HEK293 (cell line): ENCODE measurements at regions not wholly inside any gene's neighbourhood (a gene's known extent, or its start where the extent isn't known, plus 50 kb on each side); places are given as distances from the start of the nearest gene placed in this dataset.
"Not testable (repeated sequence)": the region's sequence is repeated elsewhere in the genome, so short reads cannot be mapped to it uniquely, and the experiment has no call there.

Experiments used
- CTCF ChIA-PET: fragments of 350-600 bp; formaldehyde crosslinking; extraction: SDS; loops from one replicate; lab custom pipeline; 2021; ENCODE audit warnings: antibody characterized with exemption; lab: Yijun Ruan, JAX
- POLR2A ChIA-PET: fragments of 300-600 bp; formaldehyde crosslinking; extraction: SDS; loops from one replicate; lab custom pipeline; 2020; ENCODE audit warnings: antibody characterized with exemption, inconsistent platforms; lab: Yijun Ruan, JAX
- H3K27ac ChIP-seq: fragments of 200-500 bp; sonication (Bioruptor generic); 2 replicates; pipeline ENCODE4 v1.5.1; 2014; ENCODE audit warnings: low read depth, low read length, control low read depth, inconsistent platforms; ENCODE audit errors: extremely low read depth
- H3K36me3 ChIP-seq, 2 experiments: fragments of 200-500 bp in 1 of 2; sonication (Bioruptor generic) in 1 of 2; 1 replicate in 1 of 2; 2 replicates in 1 of 2; pipeline ENCODE4 v1.5.1; 2014 to 2017; ENCODE audit warnings: inconsistent platforms in 2 of 2, low read length in 2 of 2; ENCODE audit not compliant: control insufficient read depth in 2 of 2, insufficient read depth in 1 of 2
- H3K4me1 ChIP-seq: fragments of 200-500 bp; sonication (Bioruptor generic); 2 replicates; pipeline ENCODE4 v1.5.1; 2014; ENCODE audit warnings: mild to moderate bottlenecking, low read length, inconsistent platforms; ENCODE audit not compliant: control insufficient read depth, insufficient read depth
- H3K4me3 ChIP-seq: 2 replicates; pipeline ENCODE4 v1.5.1; 2011; ENCODE audit warnings: low read depth, mild to moderate bottlenecking, control low read depth, low read length, moderate library complexity
- H3K9me3 ChIP-seq: fragments of 200-500 bp; sonication (Bioruptor generic); 2 replicates; pipeline ENCODE4 v1.5.1; 2014; ENCODE audit warnings: low read depth, low read length, inconsistent platforms; ENCODE audit not compliant: control insufficient read depth, insufficient read depth
- AEBP2 ChIP-seq: fragments of 450-650 bp; formaldehyde crosslinking; IDR thresholded peaks from 2 replicates; pipeline ENCODE4 v1.5.1; 2016; ENCODE audit warnings: missing biosample characterization, missing genetic modification characterization, borderline replicate concordance
- FEZF1 ChIP-seq: fragments of 450-650 bp; formaldehyde crosslinking; IDR thresholded peaks from 2 replicates; pipeline ENCODE4 v1.5.1; 2016; ENCODE audit warnings: missing biosample characterization, missing genetic modification characterization
- GLIS1 ChIP-seq: fragments of 450-650 bp; formaldehyde crosslinking; IDR thresholded peaks from 2 replicates; pipeline ENCODE4 v1.5.1; 2016; ENCODE audit warnings: missing biosample characterization, missing genetic modification characterization
- INSM2 ChIP-seq: fragments of 450-650 bp; formaldehyde crosslinking; IDR thresholded peaks from 2 replicates; pipeline ENCODE4 v1.5.1; 2016; ENCODE audit warnings: missing biosample characterization, missing genetic modification characterization
- KLF17 ChIP-seq: fragments of 450-650 bp; formaldehyde crosslinking; IDR thresholded peaks from 2 replicates; pipeline ENCODE4 v1.5.1; 2016; ENCODE audit warnings: missing biosample characterization, missing genetic modification characterization
- PRDM10 ChIP-seq: fragments of 450-650 bp; formaldehyde crosslinking; IDR thresholded peaks from 2 replicates; pipeline ENCODE4 v1.5.1; 2016; ENCODE audit warnings: missing biosample characterization, missing genetic modification characterization
- SCRT1 ChIP-seq: fragments of 450-650 bp; formaldehyde crosslinking; IDR thresholded peaks from 2 replicates; pipeline ENCODE4 v1.5.1; 2016; ENCODE audit warnings: missing biosample characterization, missing genetic modification characterization, borderline replicate concordance
- SETDB1 ChIP-seq: IDR thresholded peaks from one replicate; pipeline ENCODE4 v1.6.1; 2017; ENCODE audit warnings: mild to moderate bottlenecking, low read length, moderate library complexity, mixed read lengths; ENCODE audit not compliant: insufficient read length
- SP7 ChIP-seq: fragments of 450-650 bp; formaldehyde crosslinking; IDR thresholded peaks from 2 replicates; pipeline ENCODE4 v1.5.1; 2016; ENCODE audit warnings: missing biosample characterization, missing genetic modification characterization
- ZBTB20 ChIP-seq: fragments of 450-650 bp; formaldehyde crosslinking; IDR thresholded peaks from 2 replicates; pipeline ENCODE4 v1.5.1; 2016; ENCODE audit warnings: missing biosample characterization, missing genetic modification characterization
- ZBTB48 ChIP-seq: fragments of 450-650 bp; formaldehyde crosslinking; IDR thresholded peaks from 2 replicates; pipeline ENCODE4 v1.5.1; 2016; ENCODE audit warnings: missing biosample characterization, missing genetic modification characterization
- ZFP37 ChIP-seq: fragments of 450-650 bp; formaldehyde crosslinking; IDR thresholded peaks from 2 replicates; pipeline ENCODE4 v1.5.1; 2016; ENCODE audit warnings: missing biosample characterization, missing genetic modification characterization
- ZNF155 ChIP-seq: fragments of 450-650 bp; formaldehyde crosslinking; IDR thresholded peaks from 2 replicates; pipeline ENCODE4 v1.5.1; 2016; ENCODE audit warnings: missing biosample characterization, missing genetic modification characterization
- ZNF184 ChIP-seq: fragments of 450-650 bp; IDR thresholded peaks from 2 replicates; pipeline ENCODE4 v1.5.1; 2018; ENCODE audit warnings: missing biosample characterization, mild to moderate bottlenecking, missing genetic modification characterization
- ZNF202 ChIP-seq: fragments of 450-650 bp; formaldehyde crosslinking; IDR thresholded peaks from 2 replicates; pipeline ENCODE4 v1.5.1; 2016; ENCODE audit warnings: missing biosample characterization, missing genetic modification characterization, borderline replicate concordance
- ZNF354C ChIP-seq: fragments of 450-650 bp; formaldehyde crosslinking; IDR thresholded peaks from 2 replicates; pipeline ENCODE4 v1.5.1; 2016; ENCODE audit warnings: missing biosample characterization, missing genetic modification characterization, low read depth, borderline replicate concordance
- ZNF391 ChIP-seq: fragments of 450-650 bp; formaldehyde crosslinking; IDR thresholded peaks from 2 replicates; pipeline ENCODE4 v1.5.1; 2016; ENCODE audit warnings: low read depth, missing biosample characterization, missing genetic modification characterization, borderline replicate concordance
- ZNF423 ChIP-seq: fragments of 450-650 bp; formaldehyde crosslinking; IDR thresholded peaks from 2 replicates; pipeline ENCODE4 v1.5.1; 2016; ENCODE audit warnings: missing biosample characterization, missing genetic modification characterization
- ZNF514 ChIP-seq: fragments of 450-650 bp; formaldehyde crosslinking; IDR thresholded peaks from 2 replicates; pipeline ENCODE4 v1.5.1; 2016; ENCODE audit warnings: missing biosample characterization, missing genetic modification characterization

DNA sequence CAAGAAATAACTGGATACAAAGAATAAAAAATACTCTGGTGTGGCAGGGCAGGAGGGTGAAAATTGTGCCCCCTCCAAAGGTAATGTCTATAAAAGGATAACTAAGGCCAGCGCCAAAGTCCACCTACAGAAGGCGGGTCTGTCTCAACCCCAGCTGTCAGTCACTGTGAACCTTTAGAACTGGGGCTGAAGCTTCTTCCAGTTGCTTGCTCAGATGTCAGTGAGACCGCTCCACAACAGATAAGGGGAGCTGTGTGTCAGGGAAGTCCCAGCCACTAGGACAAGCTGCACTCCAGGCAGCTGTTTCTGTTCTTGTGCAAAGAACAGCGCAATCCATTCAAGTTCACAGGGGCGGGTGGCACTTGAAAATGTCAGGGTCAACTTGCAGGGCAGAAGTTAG, 187.0 kb upstream of the PZP start:
- H3K27ac ChIP-seq, H3K9me3 ChIP-seq, H3K4me3 ChIP-seq, POLR2A ChIA-PET, CTCF ChIA-PET, H3K4me1 ChIP-seq, H3K36me3 ChIP-seq: not testable (repeated sequence)

GRCh38 chr12:9392842-9393241, 184.6 kb upstream of the PZP start:
- Histone ChIP-seq H3K4me3 (no peak overlapping the region), H3K36me3 (no peaks in the 10 kb centered on the region), H3K4me1 (no peaks in the 10 kb centered on the region), H3K27ac (no peak overlapping the region), H3K9me3 (no peaks in the 10 kb centered on the region)
- CTCF ChIA-PET, result no interaction called here
- POLR2A ChIA-PET, result no interaction called here
- TF ChIP-seq GLIS1 (tag by site-specific recombination) (no peak), ZFP37 (tag by site-specific recombination) (no peak), ZNF155 (tag by site-specific recombination) (no peak), SETDB1 (no peak), KLF17 (tag by site-specific recombination) (no peak), SP7 (tag by site-specific recombination) (no peak), ZNF391 (tag by site-specific recombination) (no peak), AEBP2 (tag by site-specific recombination) (no peak), PRDM10 (no peak), ZBTB20 (tag by site-specific recombination) (no peak), ZBTB48 (tag by site-specific recombination) (no peak), INSM2 (tag by site-specific recombination) (no peak), ZNF423 (tag by site-specific recombination) (no peak), SCRT1 (no peak), FEZF1 (tag by site-specific recombination) (no peak), ZNF514 (no peak), ZNF184 (no peak), ZNF202 (tag by site-specific recombination) (no peak), ZNF354C (tag by site-specific recombination) (no peak)
